ENCODE measurements at regions not wholly inside any gene's neighbourhood (a gene's known extent, or its start where the extent isn't known, plus 50 kb on each side); places are given as distances from the start of the nearest gene placed in this dataset.

DNA sequence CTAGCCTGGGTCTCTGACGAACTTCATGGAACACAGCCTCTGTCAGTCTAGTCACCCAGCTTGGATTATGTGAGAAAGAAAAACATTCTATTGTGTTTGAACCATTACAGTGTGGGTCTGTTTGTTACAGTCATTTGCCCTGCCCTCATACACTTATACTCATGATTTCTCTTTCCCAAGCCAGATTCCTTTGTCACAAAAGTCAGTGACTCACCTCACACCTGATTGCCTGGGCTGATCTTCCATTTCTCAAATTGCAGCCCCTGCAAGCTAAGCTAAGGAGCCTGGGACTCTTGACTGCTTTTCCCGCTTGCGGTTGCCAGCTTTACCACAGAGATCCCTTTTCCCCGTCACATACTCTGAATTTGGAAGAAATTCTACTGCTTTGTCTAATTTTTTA, 395.9 kb downstream of the SAMD5 start:
- H3K36me3 Mint-ChIP-seq, result no peaks in the 10 kb centered on the region
- WGBS (ENCODE audit: insufficient coverage), result no CpG with 5 or more reads among the region's 4 CpGs
- peak overlapping the region in 1 of 7 donors; percentile 14 for H3K27ac Mint-ChIP-seq

GRCh38 chr6:147905711-147906110, 397.2 kb downstream of the SAMD5 start:
- Mint-ChIP-seq H3K36me3 (no peaks in the 10 kb centered on the region), H3K4me1 (no peaks in the 10 kb centered on the region), H3K27me3 (ENCODE audit: low read depth in 3 of 3) (peaks cover 0 to 2% (median 0%) of the 10 kb centered on the region in 3 donors), H3K4me3 (no peak overlapping the region), H3K27ac (no peak overlapping the region), H3K9me3 (peaks cover 0 to 10% (median 2%) of the 10 kb centered on the region in 7 donors)
- no peak overlapping the region for H3K27ac ChIP-seq (ENCODE audit: low read depth in 1 of 2, low read length in 2 of 2)
- DNase-seq, result no peak
- no peaks in the 10 kb centered on the region for H3K27me3 ChIP-seq (ENCODE audit: control insufficient read depth in 2 of 2, insufficient read depth in 2 of 2, low read length in 2 of 2)
- no peak overlapping the region for H3K4me3 ChIP-seq (replicated peaks in 1 of 3; ENCODE audit: low read depth in 2 of 3, low read length in 3 of 3)
- no peaks in the 10 kb centered on the region for H3K4me1 ChIP-seq (ENCODE audit: control insufficient read depth in 1 of 2, insufficient read depth in 2 of 2, low read length in 2 of 2)
- no peak overlapping the region for H3K4me2 ChIP-seq (replicated peaks; ENCODE audit: extremely low read depth, low read length, poor library complexity, severe bottlenecking)
- H3K9ac ChIP-seq (ENCODE audit: insufficient read depth, low read length, poor library complexity, severe bottlenecking), result no peak overlapping the region
- H2AFZ ChIP-seq (ENCODE audit: insufficient read depth, low read depth, low read length, poor library complexity, severe bottlenecking), result no peak overlapping the region
- no peak for TF ChIP-seq CTCF (IDR thresholded peaks at IDR 0.05)
- no peaks in the 10 kb centered on the region for H3K36me3 ChIP-seq (replicated peaks in 1 of 2; ENCODE audit: control insufficient read depth in 1 of 2, insufficient read depth in 2 of 2, low read length in 2 of 2)
- no peaks in the 10 kb centered on the region for H4K20me1 ChIP-seq (ENCODE audit: insufficient read depth, low read length)
- 83% methylated on average over 2 of the region's 3 CpGs for WGBS (ENCODE audit: insufficient coverage)
- peaks cover 0 to 10% of the 10 kb centered on the region in 2 donors for H3K9me3 ChIP-seq (replicated peaks in 1 of 2; ENCODE audit: control insufficient read depth in 1 of 2, insufficient read depth in 1 of 2, low read length in 2 of 2)
- no peaks in the 10 kb centered on the region for H3K79me2 ChIP-seq (ENCODE audit: insufficient read depth, low read length)
- intact Hi-C loops (cut with micrococcal nuclease), result no loop called here

More for the DNA sequence above, 395.9 kb downstream of the SAMD5 start:
- no peak overlapping the region for H3K4me3 ChIP-seq (replicated peaks in 1 of 3; ENCODE audit: low read depth in 2 of 3, low read length in 3 of 3)
- no peak overlapping the region for H3K27ac ChIP-seq (ENCODE audit: low read depth in 1 of 2, low read length in 2 of 2)
- H3K27me3 Mint-ChIP-seq (ENCODE audit: low read depth in 3 of 3), result peaks cover 0 to 1% (median 0%) of the 10 kb centered on the region in 3 donors
- no peaks in the 10 kb centered on the region for H3K79me2 ChIP-seq (ENCODE audit: insufficient read depth, low read length)
- H2AFZ ChIP-seq (ENCODE audit: insufficient read depth, low read depth, low read length, poor library complexity, severe bottlenecking), result no peak overlapping the region
- peaks cover 0 to 14% (median 0%) of the 10 kb centered on the region in 7 donors for H3K9me3 Mint-ChIP-seq
- no peak for DNase-seq
- no peaks in the 10 kb centered on the region for H3K27me3 ChIP-seq (ENCODE audit: control insufficient read depth in 2 of 2, insufficient read depth in 2 of 2, low read length in 2 of 2)
- H3K4me3 Mint-ChIP-seq, result no peak overlapping the region
- TF ChIP-seq CTCF (IDR thresholded peaks at IDR 0.05), result no peak
- H3K4me1 Mint-ChIP-seq, result no peaks in the 10 kb centered on the region
- no peak overlapping the region for H3K4me2 ChIP-seq (replicated peaks; ENCODE audit: extremely low read depth, low read length, poor library complexity, severe bottlenecking)
- no peak overlapping the region for H3K9ac ChIP-seq (ENCODE audit: insufficient read depth, low read length, poor library complexity, severe bottlenecking)
- H3K9me3 ChIP-seq (replicated peaks in 1 of 2; ENCODE audit: control insufficient read depth in 1 of 2, insufficient read depth in 1 of 2, low read length in 2 of 2), result peaks cover 0 to 6% of the 10 kb centered on the region in 2 donors
- intact Hi-C loops (cut with micrococcal nuclease), result no loop called here
- H4K20me1 ChIP-seq (ENCODE audit: insufficient read depth, low read length), result no peaks in the 10 kb centered on the region
- H3K4me1 ChIP-seq (ENCODE audit: control insufficient read depth in 1 of 2, insufficient read depth in 2 of 2, low read length in 2 of 2), result no peaks in the 10 kb centered on the region
- no peaks in the 10 kb centered on the region for H3K36me3 ChIP-seq (replicated peaks in 1 of 2; ENCODE audit: control insufficient read depth in 1 of 2, insufficient read depth in 2 of 2, low read length in 2 of 2)
